ENCODE measurements at regions not wholly inside any gene's neighbourhood (a gene's known extent, or its start where the extent isn't known, plus 50 kb on each side); places are given as distances from the start of the nearest gene placed in this dataset.
"Not testable (repeated sequence)": the region's sequence is repeated elsewhere in the genome, so short reads cannot be mapped to it uniquely, and the experiment has no call there.

DNA sequence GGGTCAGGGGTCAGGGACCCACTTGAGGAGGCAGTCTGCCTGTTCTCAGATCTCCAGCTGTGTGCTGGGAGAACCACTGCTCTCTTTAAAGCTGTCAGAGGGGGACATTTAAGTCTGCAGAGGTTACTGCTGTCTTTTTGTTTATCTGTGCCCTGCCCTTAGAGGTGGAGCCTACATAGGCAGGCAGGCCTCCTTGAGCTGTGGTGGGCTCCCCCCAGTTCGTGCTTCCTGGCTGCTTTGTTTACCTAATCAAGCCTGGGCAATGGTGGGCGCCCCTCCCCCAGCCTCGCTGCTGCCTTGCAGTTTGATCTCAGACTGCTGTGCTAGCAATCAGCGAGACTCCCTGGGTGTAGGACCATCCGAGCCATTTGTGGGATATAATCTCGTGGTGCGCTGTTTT lies 830.5 kb upstream of the ANO3 start:
- DNase-seq (ENCODE audit: low read depth, low spot score), result peak; percentile 62

DNA sequence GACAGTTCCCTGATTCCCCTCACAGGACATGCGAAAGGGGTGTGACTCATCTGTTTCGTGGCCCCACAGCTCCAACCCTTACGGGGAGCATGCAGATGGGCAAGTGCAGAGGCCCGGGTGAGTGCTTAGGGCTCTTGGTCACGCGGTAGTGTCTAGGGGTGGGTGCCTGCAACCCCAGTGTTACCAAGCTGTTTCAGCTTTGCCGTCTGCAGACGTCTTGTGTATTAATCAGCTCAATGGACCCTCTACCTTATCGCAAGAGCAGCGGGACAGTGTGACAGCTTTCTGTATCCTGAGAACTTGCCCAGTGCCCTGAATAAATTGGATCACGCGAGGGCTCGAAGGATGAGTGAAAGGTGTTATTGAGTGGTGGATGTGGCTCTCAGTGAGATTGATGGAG lies 816.4 kb upstream of the ANO3 start:
- DNase-seq (ENCODE audit: low read depth, low spot score), result no peak

DNA sequence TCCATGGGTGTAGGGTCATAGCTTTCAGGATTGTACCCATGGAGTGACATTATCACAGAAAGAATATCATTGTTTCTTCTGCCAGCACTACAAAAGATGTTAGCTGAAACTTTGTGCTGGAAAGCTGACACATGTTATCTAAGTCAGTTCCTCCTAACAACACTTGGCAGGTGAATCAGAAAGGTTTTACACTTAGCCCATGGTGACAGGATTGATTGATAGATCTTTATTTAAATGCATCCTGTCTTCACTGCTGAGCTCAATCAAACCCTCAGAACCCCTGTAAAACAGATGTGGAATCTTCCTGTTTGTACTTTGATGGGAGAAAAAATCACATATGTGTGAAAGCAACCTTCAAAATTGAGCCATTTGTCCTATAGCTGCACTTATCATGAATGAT lies 811.5 kb upstream of the ANO3 start:
- DNase-seq (ENCODE audit: low read depth, low spot score), result no peak

DNA sequence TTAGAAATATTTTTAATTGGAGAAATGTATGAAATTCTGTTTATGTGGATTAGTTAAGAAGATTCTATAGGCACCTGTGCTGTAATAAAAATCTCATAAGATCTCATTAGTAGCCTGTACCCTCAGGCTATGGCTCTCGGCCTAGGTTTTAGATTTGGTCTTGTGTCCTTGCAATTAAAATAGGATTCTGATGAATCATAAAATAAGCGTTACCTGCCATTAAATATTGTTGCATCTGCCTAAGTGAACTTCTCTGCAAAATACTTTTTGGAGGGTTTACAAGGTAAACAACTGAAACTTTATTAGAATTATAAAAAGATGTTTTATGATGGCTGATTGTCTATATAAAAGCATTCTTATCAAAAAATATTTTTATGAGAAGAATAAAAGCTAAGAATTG lies 804.1 kb upstream of the ANO3 start:
- DNase-seq (ENCODE audit: low read depth, low spot score), result no peak

DNA sequence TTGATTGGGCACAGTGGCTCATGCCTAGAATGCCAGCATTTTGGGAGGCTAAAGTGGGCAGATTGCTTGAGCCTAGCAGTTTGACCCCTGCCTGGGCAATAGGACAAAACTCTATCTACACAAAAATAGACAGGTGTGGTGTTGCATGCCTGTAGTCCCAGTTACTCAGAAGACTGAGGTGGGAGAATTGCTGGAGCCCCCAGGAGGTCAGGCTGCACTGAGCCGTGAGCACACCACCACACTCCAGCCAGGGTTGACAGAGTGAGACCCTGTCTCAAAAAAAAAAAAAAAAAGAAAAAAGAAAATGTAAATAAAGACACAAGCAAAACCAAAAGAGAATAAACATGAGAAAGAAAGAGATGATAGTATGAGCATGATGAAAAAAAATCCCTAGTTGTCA lies 802.4 kb upstream of the ANO3 start:
- no peak for DNase-seq (ENCODE audit: low read depth, low spot score)

DNA sequence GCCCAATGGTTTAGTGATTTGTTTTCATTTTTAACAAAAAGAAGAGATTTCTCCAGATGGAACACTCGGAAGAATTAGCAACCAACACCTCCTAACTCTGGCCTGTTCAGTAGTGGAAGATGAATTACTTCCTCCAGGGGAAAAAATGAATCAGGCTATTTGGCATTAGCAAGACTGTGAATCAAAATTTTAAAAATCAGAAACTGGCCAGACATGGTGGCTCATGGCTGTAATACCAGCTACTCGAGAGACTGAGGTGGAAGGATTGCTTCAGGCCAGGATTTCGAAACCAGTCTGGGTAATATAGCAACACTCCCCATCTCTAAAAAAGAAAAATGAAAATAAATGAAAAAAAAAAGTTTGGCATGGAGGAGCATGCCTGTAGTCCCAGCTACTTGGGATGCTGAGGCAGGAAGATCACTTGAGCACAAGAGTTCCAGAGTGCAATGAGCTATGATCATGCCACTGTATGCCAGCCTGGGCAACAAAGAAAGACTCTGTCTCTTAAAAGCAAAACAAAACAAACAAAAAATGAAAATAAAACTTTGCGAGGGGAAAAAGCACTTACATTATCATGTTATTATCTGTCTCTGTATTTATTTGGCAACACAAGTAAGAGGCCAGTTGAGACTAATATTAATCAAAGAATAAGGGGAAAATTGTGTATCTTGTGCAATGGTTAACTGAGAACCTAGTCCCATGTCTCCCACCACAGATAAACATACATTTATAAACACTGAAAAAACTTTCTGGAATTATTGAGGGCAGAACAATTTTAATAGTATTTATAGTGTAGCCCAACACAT lies 796.3 kb upstream of the ANO3 start:
- DNase-seq (ENCODE audit: low read depth, low spot score), result no peak

DNA sequence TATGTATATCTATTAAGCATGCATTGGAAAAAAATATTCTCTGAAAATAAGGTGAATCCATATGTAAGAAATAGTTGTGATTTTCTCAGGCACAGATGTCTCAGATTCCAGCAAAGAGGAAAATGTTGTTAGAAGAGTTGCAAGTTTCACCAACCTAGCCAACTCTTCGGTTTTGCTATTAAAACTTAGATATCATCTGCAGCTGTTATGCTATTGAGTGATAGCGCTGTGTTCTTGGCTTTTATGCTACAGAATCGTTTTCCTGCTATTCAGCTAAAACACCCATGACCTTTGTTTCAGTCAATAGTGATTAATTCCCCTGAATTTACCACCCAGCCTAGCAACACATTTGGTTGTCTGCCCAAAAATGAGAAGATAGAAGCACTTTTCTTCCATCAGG lies 795.6 kb upstream of the ANO3 start:
- no peak for DNase-seq (ENCODE audit: low read depth, low spot score)

DNA sequence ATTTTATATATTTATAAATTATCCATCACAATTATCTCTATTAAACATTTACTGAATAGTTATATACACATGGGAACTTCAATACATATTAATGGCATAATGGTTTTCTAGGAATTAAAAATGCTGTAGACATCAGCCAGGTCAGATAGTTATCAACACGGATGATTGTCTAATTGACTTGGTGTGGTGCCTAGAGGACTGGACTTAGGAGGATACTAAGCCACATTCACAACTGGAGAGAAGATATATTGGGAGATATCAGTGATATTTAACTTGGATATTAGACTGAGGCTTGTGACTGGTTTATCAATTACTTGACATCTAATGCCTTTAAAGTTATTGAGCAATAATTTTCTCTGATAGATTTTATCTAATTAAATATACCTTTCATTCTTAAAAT lies 794.5 kb upstream of the ANO3 start:
- no peak for DNase-seq (ENCODE audit: low read depth, low spot score)

DNA sequence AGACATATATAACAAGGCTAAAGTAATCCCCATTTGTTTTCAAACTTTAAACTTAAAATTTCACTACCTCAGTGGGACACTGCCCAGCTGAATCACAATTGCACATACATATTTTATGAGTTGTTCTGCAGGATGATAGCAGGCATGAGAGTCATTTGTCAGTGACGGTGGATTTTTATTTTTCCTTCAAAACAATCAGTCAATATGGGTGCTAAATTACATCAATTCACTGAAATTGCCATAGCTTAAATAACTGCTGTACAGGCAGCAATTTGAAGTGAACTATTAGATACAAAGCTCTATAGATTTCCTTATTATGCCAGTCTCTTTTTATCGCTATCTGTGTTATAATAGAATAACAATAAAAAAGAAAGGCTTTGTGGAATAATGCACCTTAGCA lies 784.6 kb upstream of the ANO3 start:
- DNase-seq (ENCODE audit: low read depth, low spot score), result no peak

DNA sequence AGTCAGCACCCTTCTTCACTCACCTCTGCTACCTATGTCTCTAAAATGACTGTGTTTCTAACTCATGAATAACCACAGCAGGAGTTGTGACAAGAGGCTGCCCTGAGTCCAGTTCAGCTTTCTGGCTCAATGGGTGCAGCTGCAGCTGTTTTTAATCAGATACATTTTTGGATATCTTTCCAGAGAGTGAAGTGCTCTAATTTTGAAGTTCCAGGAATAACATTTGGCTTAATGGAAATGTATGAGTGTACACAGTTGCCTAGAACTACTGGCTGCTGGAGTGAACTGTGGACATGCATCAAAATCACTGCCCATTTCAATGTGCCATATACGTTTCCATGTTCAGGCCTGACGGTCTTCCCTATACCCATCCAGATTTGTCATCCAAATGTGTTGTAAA lies 769.5 kb upstream of the ANO3 start:
- DNase-seq (ENCODE audit: low read depth, low spot score), result no peak

DNA sequence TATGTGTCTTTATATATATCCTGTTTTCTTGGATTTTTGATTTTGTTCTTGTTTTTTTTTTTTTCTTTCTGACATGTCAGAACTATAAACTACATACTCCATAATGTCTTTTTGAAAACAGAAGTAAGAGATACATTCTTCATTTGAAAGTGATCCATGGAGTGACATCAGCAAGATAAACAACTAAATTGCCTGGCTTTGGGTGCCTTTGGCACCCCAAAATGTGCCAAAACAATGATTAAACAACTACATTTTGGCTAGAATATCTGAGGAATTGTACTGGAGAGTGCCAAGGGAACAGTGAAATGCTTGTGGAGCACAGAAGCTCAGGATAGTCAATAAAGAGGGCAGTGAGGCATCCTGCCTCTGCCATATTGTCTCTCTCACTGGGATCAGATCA lies 766.1 kb upstream of the ANO3 start:
- no peak for DNase-seq (ENCODE audit: low read depth, low spot score)

DNA sequence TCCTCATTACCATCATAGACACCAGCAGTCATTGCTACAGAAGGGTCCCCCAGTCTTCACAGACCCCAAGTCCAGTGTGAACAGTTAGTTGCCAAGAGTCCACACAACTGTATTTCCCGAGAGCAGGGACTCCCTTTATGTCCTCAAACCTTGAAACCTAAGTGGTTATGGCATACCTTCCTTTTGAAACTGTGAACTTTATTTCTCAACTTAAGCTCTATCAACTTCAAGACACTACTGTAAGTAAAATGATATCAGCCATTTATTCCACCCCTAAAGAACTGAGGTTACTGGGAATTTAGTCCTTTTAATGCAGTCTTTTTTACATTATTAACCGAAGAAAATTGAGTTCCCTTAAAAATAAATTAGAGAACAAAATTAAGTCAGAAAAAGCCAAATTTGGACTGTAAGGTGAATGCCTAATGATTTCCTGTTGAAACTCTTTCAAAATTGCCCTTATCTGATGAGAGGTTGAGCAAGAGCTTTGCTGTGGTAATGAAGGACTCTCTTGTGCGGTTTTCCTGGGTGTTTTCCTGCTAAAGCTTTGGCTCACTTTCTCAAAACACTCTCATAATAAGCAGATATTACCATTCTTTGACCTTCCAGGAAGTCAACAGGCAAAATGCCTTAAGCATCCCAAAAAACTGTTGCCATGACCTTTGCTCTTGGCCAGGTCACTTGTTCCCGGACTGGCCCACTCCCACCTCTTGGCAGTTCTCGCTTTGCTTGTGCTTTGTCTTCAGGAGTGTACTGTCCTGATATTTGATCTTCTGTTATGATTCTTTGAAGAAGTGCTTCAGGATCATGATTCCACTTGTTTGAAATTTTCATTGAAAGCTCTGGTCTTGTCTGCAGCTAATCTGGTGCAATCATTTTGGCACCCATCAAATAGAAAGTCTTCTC lies 765.4 kb upstream of the ANO3 start:
- DNase-seq (ENCODE audit: low read depth, low spot score), result no peak

DNA sequence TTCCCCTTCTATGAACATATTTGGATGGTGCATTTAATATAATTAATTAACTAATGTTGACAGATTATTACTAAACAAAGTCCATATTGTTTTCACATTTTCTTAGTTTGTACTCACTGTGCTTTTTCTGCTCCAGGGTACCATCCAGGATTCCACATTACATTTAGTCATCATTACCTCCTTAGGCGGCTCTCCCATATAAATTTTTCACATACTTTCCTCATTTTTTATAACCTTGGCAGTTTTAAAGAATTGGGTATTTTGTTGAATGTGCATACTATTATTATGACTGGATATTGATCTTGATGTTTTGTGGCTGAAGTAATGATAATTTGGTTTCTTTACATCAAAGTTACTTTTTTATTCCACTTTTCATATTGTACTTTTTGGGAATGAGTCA lies 755.6 kb upstream of the ANO3 start:
- DNase-seq (ENCODE audit: low read depth, low spot score), result no peak

DNA sequence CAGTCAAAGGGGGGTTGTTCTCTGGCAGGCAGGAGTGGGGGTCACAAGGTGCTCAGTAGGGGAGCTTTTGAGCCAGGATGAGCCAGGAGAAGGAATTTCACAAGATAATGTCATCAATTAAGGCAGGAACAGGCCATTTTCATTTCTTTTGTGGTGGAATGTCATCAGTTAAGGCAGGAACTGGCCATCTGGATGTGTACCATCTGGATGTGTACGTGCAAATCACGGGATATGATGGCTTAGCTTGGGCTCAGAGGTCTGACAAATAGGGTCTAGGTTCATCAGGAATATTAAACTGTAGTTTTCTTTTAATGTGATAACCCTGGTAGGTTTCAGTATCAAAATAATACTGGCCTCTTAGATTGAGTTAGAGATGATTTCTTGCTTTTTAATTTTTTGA lies 752.4 kb upstream of the ANO3 start:
- not testable (repeated sequence) for DNase-seq (ENCODE audit: low read depth, low spot score)

DNA sequence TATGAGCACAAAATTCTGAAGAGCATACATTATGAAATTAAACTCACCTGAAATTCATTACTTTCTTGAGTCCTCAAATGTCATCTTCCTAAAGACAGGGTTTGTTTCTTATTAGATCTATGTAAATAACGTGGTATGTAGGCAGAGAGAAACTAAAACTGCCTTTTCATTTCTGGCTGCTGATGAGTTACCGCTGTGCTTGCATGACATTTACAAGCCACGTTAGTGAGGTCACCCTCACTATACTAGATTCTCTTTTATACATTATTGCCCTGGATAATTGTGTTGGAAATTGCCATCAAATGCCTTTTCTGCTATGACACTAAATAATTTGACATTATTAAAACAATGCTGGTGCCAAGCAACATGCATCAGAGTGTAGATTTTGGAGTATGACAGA lies 748.3 kb upstream of the ANO3 start:
- no peak for DNase-seq (ENCODE audit: low read depth, low spot score)

DNA sequence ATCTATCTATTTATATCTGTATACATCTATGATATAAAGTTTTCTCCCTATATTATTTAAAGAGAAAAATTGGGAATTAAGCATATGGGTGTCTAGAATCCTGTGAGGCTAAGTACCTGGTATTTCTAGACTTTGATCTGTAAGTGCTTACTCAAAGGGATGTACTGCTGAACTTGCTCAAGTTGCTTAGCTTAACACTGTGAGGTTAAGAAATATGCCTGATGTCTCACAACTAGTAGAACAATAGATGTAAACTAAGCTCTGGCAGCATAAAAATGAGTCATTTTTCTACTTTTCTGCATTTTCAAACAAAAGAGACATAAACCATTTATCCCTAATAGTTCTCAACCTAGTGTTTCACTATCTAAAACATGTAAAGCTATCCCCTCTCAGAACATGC lies 744.4 kb upstream of the ANO3 start:
- DNase-seq (ENCODE audit: low read depth, low spot score), result no peak

DNA sequence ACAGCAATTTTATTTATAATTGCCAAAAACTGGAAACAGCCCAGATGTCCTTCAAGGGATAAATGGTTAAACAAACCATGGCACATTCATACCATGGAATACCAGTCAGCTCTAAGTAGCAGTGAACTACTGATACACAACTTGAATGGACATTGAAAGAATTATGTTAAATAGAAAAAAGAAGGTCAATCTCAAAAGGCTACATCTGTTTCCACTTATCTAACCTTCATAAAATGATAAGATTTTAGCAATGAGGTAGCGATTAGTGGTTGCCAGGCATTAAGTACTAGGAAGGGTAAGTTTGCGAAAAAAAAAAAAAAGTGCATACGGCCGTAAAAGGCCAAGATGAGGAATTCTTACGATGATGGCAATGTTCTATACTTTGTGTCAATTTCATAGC lies 738.7 kb upstream of the ANO3 start:
- no peak for DNase-seq (ENCODE audit: low read depth, low spot score)

DNA sequence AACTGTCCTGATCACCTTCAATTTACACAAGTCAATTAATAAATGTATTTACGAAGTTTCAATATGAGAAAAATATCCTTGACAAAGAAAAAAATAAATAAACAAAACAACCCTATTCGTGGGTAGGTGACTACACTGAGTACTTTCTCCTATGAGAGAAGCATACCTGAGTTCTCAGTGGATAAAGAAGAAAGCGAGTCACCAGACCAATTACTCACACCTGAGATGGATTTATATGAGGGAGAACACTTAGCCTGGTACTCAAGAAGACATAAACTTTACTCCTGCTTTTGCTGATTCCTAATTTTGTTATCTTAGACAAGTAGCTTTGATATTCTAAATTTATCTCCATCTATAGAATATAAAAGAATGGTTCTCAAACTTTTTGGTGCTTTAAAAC lies 735.2 kb upstream of the ANO3 start:
- no peak for DNase-seq (ENCODE audit: low read depth, low spot score)

DNA sequence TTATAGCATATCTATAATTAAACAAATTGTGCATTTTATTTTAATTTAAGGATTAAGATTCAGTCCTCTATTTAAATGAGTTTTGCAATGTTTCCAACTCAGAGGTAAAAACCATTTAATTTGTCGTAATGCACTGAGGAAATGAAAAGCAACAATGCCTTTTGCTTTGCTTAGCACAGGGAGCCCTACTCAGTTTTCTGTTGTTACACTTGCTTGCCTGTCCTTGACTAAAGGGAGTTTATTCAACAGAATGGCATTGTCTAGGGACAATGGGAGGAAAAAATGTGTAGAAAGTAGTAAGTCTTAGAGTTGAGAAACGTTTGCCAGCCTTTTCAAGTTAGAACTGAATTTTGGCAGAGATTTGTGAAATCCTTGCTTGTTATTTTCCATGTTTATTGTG lies 734.2 kb upstream of the ANO3 start:
- no peak for DNase-seq (ENCODE audit: low read depth, low spot score)

DNA sequence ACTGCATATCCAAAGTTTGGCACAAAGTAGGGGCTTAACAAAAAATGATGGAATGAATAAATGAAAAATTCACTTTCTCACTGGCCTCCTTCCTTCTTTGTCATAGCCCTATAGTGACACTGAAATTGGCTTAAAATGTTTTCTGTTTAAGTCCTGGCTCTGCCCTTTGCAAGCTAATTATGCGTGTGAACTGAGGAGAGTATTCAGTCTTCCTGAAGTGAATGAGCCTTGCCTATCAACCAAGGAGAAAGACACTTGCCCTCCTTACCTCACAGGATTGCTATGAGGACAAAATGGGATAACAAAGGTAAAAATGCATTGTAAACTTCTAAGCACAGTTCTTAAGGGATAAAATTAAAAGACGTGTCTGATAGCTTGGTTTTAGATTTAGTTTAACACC lies 729.8 kb upstream of the ANO3 start:
- no peak for DNase-seq (ENCODE audit: low read depth, low spot score)

DNA sequence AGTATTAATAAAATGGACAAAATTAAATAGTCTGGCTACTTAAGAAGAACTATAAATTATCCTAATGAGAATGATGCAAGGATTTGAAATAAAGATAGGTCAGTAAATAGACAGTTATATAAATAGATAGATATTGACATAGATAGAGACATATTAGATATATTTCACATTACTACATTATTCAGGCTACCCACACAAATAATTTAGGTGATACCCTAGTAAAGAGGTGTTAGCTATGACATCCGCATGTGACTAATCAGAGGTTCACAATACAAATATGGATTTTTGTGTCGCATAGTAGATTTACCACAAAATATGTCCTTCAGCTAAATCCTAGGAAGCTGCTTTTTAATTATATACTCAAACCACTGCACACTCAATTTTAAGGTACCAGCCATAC lies 729.0 kb upstream of the ANO3 start:
- DNase-seq (ENCODE audit: low read depth, low spot score), result no peak

DNA sequence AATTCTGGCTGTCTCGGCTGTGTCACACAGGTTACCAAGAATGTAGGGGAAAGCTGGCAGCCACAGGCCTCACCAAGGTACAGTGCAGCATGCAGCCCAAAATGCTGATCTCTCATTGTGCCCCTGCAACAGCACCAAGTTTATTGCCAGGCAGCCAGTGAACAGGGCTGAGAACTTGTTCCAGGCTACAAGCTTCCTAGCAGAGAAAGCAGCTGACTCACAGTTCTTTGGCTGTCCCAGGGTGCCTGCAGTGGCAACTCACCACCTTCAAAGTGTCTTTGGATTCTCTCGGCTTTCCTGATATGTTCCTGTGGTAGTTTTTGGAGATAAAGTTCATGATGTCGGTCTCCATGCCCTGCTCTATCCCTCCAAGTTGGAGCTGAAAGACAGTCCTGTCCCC lies 719.1 kb upstream of the ANO3 start:
- DNase-seq (ENCODE audit: low read depth, low spot score), result no peak

DNA sequence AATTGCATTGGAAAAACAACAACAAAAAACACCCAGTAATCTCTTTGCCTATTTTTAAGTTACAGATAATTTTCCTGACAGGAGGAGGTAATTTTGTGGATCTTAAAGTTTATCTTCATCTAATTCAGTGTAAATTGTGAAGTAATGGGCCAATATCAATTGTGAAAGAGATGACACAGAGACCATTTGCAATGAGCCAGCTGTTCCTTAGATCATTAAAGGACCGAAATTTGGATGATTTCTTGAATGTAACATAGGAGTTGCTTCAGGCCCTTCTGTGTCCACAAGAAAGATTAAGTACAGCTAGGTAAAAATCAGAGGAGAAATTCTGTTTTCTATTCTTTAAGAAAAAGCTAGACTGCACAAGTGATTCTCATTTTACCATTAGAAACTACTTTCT lies 718.5 kb upstream of the ANO3 start:
- no peak for DNase-seq (ENCODE audit: low read depth, low spot score)

All from ELF-1 (cell line).